Kidney epithelial cell (primary cell): ENCODE measurements at regions not wholly inside any gene's neighbourhood (a gene's known extent, or its start where the extent isn't known, plus 50 kb on each side); places are given as distances from the start of the nearest gene placed in this dataset.

Experiments
- DNase-seq: peaks from one replicate; pipeline ENCODE4 v3.0.0-alpha.2; 2010; ENCODE audit warnings: low read depth
- H3K27me3 ChIP-seq: 2 replicates; pipeline ENCODE4 v1.6.0; 2011; ENCODE audit warnings: low read length; ENCODE audit not compliant: control insufficient read depth, insufficient read depth
- H3K36me3 ChIP-seq: 2 replicates; pipeline ENCODE4 v1.5.1; 2011; ENCODE audit warnings: low read length; ENCODE audit not compliant: control insufficient read depth, insufficient read depth
- H3K4me3 ChIP-seq: 2 replicates; pipeline ENCODE4 v1.5.1; 2011; ENCODE audit warnings: low read depth, mild to moderate bottlenecking, control low read depth, low read length
- CTCF ChIP-seq: IDR thresholded peaks from 2 replicates; pipeline ENCODE4 v1.5.1; 2011; ENCODE audit warnings: mild to moderate bottlenecking, moderate library complexity, low read length, control low read depth, inconsistent platforms; ENCODE audit not compliant: insufficient read depth, poor library complexity, severe bottlenecking

GRCh38 chr15:93302080-93302765, 213.2 kb upstream of the RGMA start:
- Histone ChIP-seq H3K27me3 (no peaks in the 10 kb centered on the region), H3K4me3 (no peak overlapping the region), H3K36me3 (no peaks in the 10 kb centered on the region)
- no peak for DNase-seq
- no peak for TF ChIP-seq CTCF

GRCh38 chr15:93300796-93301195, 211.8 kb upstream of the RGMA start:
- no peak for TF ChIP-seq CTCF
- DNase-seq: no peak
- H3K27me3 ChIP-seq: no peaks in the 10 kb centered on the region
- H3K36me3 ChIP-seq: no peaks in the 10 kb centered on the region
- H3K4me3 ChIP-seq: no peak overlapping the region

GRCh38 chr15:93299675-93300074, 210.7 kb upstream of the RGMA start:
- DNase-seq: no peak
- Histone ChIP-seq H3K36me3 (no peaks in the 10 kb centered on the region), H3K27me3 (no peaks in the 10 kb centered on the region), H3K4me3 (no peak overlapping the region)
- no peak for TF ChIP-seq CTCF

GRCh38 chr15:93298901-93299300, 209.9 kb upstream of the RGMA start:
- no peak for DNase-seq
- TF ChIP-seq CTCF: no peak
- Histone ChIP-seq H3K36me3 (no peaks in the 10 kb centered on the region), H3K4me3 (no peak overlapping the region), H3K27me3 (no peaks in the 10 kb centered on the region)

- no peak for TF ChIP-seq CTCF
- no peaks in the 10 kb centered on the region for H3K27me3 ChIP-seq
- no peaks in the 10 kb centered on the region for H3K36me3 ChIP-seq
- no peak for DNase-seq
- no peak overlapping the region for H3K4me3 ChIP-seq
These were observed 207.9 kb upstream of the RGMA start for GRCh38 chr15:93296759-93297500.
